MM.1S (cell line): ENCODE measurements at regions not wholly inside any gene's neighbourhood (a gene's known extent, or its start where the extent isn't known, plus 50 kb on each side); places are given as distances from the start of the nearest gene placed in this dataset.

Source experiments
- EZH2 ChIP-seq: fragments of 300-600 bp; sonication (generic); optimal IDR thresholded peaks from 2 replicates; pipeline ENCODE3; 2017; ENCODE audit warnings: low read depth, mild to moderate bottlenecking, antibody characterized with exemption, low read length, mixed read lengths
- EZH2phosphoT487 ChIP-seq: fragments of 300-600 bp; sonication (generic); IDR thresholded peaks from 2 replicates; pipeline ENCODE4 v1.6.1; 2018; ENCODE audit warnings: antibody characterized with exemption, low read length
- TF ChIP-seq, protein P1 (sequence below): fragments of 300-600 bp; sonication (generic); IDR thresholded peaks from 2 replicates; pipeline ENCODE4 v1.5.1; 2016; ENCODE audit warnings: antibody characterized with exemption, low read length, mixed read lengths

- TF ChIP-seq, protein P1, sequence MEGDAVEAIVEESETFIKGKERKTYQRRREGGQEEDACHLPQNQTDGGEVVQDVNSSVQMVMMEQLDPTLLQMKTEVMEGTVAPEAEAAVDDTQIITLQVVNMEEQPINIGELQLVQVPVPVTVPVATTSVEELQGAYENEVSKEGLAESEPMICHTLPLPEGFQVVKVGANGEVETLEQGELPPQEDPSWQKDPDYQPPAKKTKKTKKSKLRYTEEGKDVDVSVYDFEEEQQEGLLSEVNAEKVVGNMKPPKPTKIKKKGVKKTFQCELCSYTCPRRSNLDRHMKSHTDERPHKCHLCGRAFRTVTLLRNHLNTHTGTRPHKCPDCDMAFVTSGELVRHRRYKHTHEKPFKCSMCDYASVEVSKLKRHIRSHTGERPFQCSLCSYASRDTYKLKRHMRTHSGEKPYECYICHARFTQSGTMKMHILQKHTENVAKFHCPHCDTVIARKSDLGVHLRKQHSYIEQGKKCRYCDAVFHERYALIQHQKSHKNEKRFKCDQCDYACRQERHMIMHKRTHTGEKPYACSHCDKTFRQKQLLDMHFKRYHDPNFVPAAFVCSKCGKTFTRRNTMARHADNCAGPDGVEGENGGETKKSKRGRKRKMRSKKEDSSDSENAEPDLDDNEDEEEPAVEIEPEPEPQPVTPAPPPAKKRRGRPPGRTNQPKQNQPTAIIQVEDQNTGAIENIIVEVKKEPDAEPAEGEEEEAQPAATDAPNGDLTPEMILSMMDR: no peak
- no peak for TF ChIP-seq EZH2
- TF ChIP-seq EZH2phosphoT487: no peak
These were observed 715.3 kb upstream of the MIR17HG start for GRCh38 chr13:90632184-90632583.
